HFF-Myc (cell line): ENCODE measurements at regions not wholly inside any gene's neighbourhood (a gene's known extent, or its start where the extent isn't known, plus 50 kb on each side); places are given as distances from the start of the nearest gene placed in this dataset.
"Not testable (repeated sequence)": the region's sequence is repeated elsewhere in the genome, so short reads cannot be mapped to it uniquely, and the experiment has no call there.

Experiments used
- DNase-seq: peaks from one replicate; pipeline ENCODE4 v3.0.0-alpha.2; 2011; ENCODE audit warnings: low read depth; ENCODE audit errors: extremely low read depth
- H3K4me3 ChIP-seq: replicated peaks from 2 replicates; pipeline ENCODE4 v1.5.1; 2011; ENCODE audit warnings: low read depth, mild to moderate bottlenecking, control low read depth, low read length
- TF ChIP-seq, protein P1 (sequence below): IDR thresholded peaks from 2 replicates; pipeline ENCODE4 v1.5.1; 2012; ENCODE audit warnings: mild to moderate bottlenecking, low read depth, low read length, control low read depth; ENCODE audit errors: missing control alignments

DNA sequence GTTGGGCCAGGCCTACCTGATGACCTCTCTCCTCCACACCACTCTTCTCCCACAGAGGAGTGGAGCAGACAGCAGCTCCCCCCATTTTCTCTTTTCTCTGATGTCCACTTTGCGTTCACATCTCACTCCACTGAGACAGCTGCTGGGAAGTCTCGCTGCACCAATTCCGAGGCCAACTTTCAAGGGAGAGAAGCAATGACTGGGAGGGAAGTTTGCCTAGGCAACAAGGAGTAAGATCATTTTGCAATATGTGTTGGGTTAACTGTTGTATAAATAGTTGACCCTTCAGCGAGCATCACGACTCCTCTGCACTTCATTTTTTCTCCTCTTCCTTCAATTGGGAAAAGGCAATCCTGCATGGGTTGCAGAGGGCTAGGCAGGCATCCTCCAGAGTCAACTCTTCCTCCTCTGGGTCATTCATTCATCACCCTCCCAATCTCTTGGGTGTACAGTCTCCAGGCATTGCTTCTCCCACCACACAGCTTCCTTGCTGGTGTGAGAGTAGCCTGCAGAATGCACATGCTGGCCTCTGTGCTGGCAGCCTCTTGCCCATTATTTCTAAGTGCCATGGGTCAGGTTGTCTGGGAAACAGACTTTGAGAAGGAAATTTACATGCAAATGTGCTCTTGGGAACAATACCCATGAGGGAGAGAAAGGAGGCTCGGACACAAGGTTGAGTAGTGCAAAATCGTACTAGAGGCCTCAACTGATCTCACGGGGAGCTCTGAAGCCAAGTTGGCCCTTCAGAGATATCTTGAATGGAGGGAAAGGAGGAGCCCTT is 75.8 kb upstream of the BCAR3 start:
- TF ChIP-seq, protein P1, sequence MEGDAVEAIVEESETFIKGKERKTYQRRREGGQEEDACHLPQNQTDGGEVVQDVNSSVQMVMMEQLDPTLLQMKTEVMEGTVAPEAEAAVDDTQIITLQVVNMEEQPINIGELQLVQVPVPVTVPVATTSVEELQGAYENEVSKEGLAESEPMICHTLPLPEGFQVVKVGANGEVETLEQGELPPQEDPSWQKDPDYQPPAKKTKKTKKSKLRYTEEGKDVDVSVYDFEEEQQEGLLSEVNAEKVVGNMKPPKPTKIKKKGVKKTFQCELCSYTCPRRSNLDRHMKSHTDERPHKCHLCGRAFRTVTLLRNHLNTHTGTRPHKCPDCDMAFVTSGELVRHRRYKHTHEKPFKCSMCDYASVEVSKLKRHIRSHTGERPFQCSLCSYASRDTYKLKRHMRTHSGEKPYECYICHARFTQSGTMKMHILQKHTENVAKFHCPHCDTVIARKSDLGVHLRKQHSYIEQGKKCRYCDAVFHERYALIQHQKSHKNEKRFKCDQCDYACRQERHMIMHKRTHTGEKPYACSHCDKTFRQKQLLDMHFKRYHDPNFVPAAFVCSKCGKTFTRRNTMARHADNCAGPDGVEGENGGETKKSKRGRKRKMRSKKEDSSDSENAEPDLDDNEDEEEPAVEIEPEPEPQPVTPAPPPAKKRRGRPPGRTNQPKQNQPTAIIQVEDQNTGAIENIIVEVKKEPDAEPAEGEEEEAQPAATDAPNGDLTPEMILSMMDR = no peak
- H3K4me3 ChIP-seq = no peak overlapping the region
- no peak for DNase-seq

DNA sequence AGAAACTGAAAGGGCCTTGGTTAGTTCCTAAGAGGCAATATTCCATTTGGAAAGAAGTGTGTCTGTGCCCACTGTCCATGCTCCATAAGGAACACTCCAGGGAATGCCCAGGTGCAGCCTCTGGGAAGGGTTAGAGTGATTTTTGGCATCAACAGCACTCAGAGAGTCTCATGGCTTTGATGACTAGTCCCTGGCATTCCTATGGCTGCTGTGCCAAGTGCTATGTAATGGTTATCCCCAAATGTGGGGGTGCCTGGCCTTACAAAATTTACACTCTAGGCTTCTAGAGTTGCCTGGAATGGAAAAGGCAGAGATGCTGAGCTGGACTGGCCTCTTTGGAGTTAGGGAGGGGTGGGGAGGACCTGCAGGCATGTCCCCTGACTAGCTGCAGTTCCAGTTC is 75.0 kb upstream of the BCAR3 start:
- no peak for DNase-seq
- TF ChIP-seq, protein P1 = no peak
- H3K4me3 ChIP-seq = no peak overlapping the region

GRCh38 chr1:93755251-93755715 is 73.6 kb upstream of the BCAR3 start:
- DNase-seq = not testable (repeated sequence)

GRCh38 chr1:93753791-93754763 is 72.4 kb upstream of the BCAR3 start:
- peak; percentile 76 for DNase-seq
- TF ChIP-seq, protein P1 = no peak
- no peak overlapping the region for H3K4me3 ChIP-seq

More at GRCh38 chr1:93755251-93755715, 73.6 kb upstream of the BCAR3 start:
- not testable (repeated sequence) for H3K4me3 ChIP-seq

- TF ChIP-seq, protein P1 = no peak
- H3K4me3 ChIP-seq = no peak overlapping the region
- no peak for DNase-seq
These were observed 70.0 kb upstream of the BCAR3 start for GRCh38 chr1:93751377-93752250.

DNA sequence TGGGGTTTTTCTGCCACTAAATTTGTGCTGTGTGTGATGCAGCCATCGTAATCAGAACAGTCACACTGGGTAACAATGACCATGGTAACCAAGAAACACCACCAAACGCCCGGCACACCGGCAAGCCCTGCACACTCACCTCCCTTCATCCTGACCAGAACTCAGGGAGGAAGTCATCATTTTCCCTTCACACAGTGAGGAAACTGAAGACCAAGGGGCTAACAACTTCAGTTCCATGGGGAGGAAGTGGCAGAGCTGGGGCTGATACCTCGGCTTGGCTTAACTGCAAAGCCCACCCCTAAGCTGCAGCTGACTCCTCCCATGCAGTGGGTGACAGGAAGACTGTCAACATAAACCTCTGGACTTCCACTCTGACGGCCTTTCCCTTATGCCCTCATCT is 69.3 kb upstream of the BCAR3 start:
- TF ChIP-seq, protein P1 = no peak
- DNase-seq = no peak
- H3K4me3 ChIP-seq = no peak overlapping the region
